ENCODE measurements at regions not wholly inside any gene's neighbourhood (a gene's known extent, or its start where the extent isn't known, plus 50 kb on each side); places are given as distances from the start of the nearest gene placed in this dataset.
A peak's percentile ranks its signal among the peaks of the same experiment; 100 is the strongest.

- POLR2A ChIA-PET, result interaction anchor here (1.0 to 3.0 kb wide), 2 partner anchors 16 to 25 kb away, joined by 3 to 40 read pairs; no protein-coding TSS in a partner anchor
- intact Hi-C loops (cut with micrococcal nuclease; ENCODE audit: unreplicated experiment), result no loop called here
- Histone ChIP-seq H3K4me3 (replicated peaks in 1 of 3; ENCODE audit: insufficient read depth in 1 of 3, low read depth in 2 of 3, low read length in 3 of 3) (no peak overlapping the region), H3K36me3 (replicated peaks in 1 of 2; ENCODE audit: control insufficient read depth in 1 of 2, insufficient read depth in 2 of 2, low read length in 2 of 2) (no peaks in the 10 kb centered on the region), H3K4me1 (ENCODE audit: insufficient read depth, low read length) (peaks cover 99% of the 10 kb centered on the region), H3K27me3 (ENCODE audit: control insufficient read depth in 1 of 2, insufficient read depth in 2 of 2, low read length in 2 of 2) (no peaks in the 10 kb centered on the region), H3K79me2 (ENCODE audit: insufficient read depth, low read length) (peaks cover 5% of the 10 kb centered on the region), H3K9me3 (ENCODE audit: low read length) (no peaks in the 10 kb centered on the region), H4K20me1 (ENCODE audit: insufficient read depth, low read length) (no peaks in the 10 kb centered on the region), H3K9ac (ENCODE audit: insufficient read depth, low read depth, low read length) (no peak overlapping the region), H2AFZ (ENCODE audit: low read length) (no peak overlapping the region), H3K4me2 (ENCODE audit: low read depth, low read length) (no peak overlapping the region), H3K27ac (ENCODE audit: extremely low read length, insufficient read depth, low read length) (no peak overlapping the region)
- FAIRE-seq (no peak), ATAC-seq (no peak), DNase-seq (ENCODE audit: low spot score) (no peak)
- CTCF ChIA-PET (ENCODE audit: low intra/inter-chr PET ratio, low total read pairs), result no interaction called here
- TF ChIP-seq MAF1 (CRISPR knock-in tag; IDR thresholded peaks at IDR 0.05; ENCODE audit: borderline replicate concordance), result no peak
- TF ChIP-seq DR1 (CRISPR knock-in tag; IDR thresholded peaks at IDR 0.05), result no peak
- TF ChIP-seq NCOR1 (IDR thresholded peaks at IDR 0.05; ENCODE audit: borderline replicate concordance, low read length), result 0 out of 2 replicates have a peak, but pooled peaks have one; percentile 26
- peak; percentile 34; the same call in 1 of the 2 replicates for TF ChIP-seq PATZ1 (CRISPR knock-in tag; IDR thresholded peaks at IDR 0.05)
- TF ChIP-seq ZNF687 (CRISPR knock-in tag; IDR thresholded peaks at IDR 0.05), result peak; percentile 57
- in situ Hi-C loops (cut with HindIII; ENCODE audit: extremely low pct_ligation_motif_present, low pct_unique_long_range_greater_than_20kb), result no loop called here
- BruUV-seq (replicated peaks), result no TSS peak
- WGBS (ENCODE audit: low lambda C conversion rate), result 81% methylated on average over 10 of the region's 10 CpGs
These were observed 81.6 kb upstream of the GSE1 start for GRCh38 chr16:85531516-85531915.
